ENCODE measurements at regions not wholly inside any gene's neighbourhood (a gene's known extent, or its start where the extent isn't known, plus 50 kb on each side); places are given as distances from the start of the nearest gene placed in this dataset.
A peak's percentile ranks its signal among the peaks of the same experiment; 100 is the strongest.

DNA sequence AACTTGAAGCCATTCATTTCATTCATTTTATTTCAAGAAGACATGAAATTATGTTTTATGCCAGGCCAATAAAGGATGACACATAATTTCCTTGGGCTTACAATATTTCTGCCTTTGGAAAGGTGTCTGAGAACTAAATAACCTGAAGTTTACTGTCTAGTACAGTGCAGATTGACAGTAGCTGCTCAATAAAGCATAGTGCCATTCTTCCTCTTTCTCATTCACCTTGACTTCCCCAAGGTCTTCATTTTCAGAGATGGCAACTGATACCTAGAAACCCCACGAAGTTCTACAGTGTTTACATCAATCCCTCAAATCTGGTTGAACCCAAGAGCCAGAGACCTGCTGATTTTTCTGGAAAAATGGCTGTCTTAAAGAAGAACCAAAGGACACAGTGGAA is 144.3 kb upstream of the SYN3 start (continued):
- TF ChIP-seq, protein P1, sequence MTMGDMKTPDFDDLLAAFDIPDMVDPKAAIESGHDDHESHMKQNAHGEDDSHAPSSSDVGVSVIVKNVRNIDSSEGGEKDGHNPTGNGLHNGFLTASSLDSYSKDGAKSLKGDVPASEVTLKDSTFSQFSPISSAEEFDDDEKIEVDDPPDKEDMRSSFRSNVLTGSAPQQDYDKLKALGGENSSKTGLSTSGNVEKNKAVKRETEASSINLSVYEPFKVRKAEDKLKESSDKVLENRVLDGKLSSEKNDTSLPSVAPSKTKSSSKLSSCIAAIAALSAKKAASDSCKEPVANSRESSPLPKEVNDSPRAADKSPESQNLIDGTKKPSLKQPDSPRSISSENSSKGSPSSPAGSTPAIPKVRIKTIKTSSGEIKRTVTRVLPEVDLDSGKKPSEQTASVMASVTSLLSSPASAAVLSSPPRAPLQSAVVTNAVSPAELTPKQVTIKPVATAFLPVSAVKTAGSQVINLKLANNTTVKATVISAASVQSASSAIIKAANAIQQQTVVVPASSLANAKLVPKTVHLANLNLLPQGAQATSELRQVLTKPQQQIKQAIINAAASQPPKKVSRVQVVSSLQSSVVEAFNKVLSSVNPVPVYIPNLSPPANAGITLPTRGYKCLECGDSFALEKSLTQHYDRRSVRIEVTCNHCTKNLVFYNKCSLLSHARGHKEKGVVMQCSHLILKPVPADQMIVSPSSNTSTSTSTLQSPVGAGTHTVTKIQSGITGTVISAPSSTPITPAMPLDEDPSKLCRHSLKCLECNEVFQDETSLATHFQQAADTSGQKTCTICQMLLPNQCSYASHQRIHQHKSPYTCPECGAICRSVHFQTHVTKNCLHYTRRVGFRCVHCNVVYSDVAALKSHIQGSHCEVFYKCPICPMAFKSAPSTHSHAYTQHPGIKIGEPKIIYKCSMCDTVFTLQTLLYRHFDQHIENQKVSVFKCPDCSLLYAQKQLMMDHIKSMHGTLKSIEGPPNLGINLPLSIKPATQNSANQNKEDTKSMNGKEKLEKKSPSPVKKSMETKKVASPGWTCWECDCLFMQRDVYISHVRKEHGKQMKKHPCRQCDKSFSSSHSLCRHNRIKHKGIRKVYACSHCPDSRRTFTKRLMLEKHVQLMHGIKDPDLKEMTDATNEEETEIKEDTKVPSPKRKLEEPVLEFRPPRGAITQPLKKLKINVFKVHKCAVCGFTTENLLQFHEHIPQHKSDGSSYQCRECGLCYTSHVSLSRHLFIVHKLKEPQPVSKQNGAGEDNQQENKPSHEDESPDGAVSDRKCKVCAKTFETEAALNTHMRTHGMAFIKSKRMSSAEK (CRISPR knock-in tag; IDR thresholded peaks at IDR 0.05; ENCODE audit: borderline replicate concordance) = no peak
- no peak for TF ChIP-seq USF1 (CRISPR knock-in tag; IDR thresholded peaks at IDR 0.05)
- TF ChIP-seq SMAD4 (CRISPR knock-in tag; IDR thresholded peaks at IDR 0.05) = no peak
- TF ChIP-seq ETV6 (CRISPR knock-in tag; IDR thresholded peaks at IDR 0.05) = no peak

- H3K36me3 Mint-ChIP-seq = no peaks in the 10 kb centered on the region
- CTCF ChIA-PET = interaction anchor here (1.2 kb wide), 1 partner anchor 8 kb away, joined by 3 read pairs; no protein-coding TSS in a partner anchor
- H3K27ac Mint-ChIP-seq = no peak overlapping the region
- DNase-seq (ENCODE audit: low spot score) (no peak), ATAC-seq (peak; percentile 26; the same call in 1 of the 2 replicates)
- H3K27me3 Mint-ChIP-seq (ENCODE audit: low read depth) = peaks cover 13% of the 10 kb centered on the region
- TF ChIP-seq, protein P2, sequence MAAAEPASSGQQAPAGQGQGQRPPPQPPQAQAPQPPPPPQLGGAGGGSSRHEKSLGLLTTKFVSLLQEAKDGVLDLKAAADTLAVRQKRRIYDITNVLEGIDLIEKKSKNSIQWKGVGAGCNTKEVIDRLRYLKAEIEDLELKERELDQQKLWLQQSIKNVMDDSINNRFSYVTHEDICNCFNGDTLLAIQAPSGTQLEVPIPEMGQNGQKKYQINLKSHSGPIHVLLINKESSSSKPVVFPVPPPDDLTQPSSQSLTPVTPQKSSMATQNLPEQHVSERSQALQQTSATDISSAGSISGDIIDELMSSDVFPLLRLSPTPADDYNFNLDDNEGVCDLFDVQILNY (CRISPR knock-in tag; IDR thresholded peaks at IDR 0.05) = no peak
- H3K4me3 Mint-ChIP-seq = no peak overlapping the region
- no peaks in the 10 kb centered on the region for H3K9me3 Mint-ChIP-seq
- no peaks in the 10 kb centered on the region for H3K4me1 Mint-ChIP-seq
- POLR2A ChIA-PET = no interaction called here
Measured at GRCh38 chr22:33194529-33195077, 136.4 kb upstream of the SYN3 start.

DNA sequence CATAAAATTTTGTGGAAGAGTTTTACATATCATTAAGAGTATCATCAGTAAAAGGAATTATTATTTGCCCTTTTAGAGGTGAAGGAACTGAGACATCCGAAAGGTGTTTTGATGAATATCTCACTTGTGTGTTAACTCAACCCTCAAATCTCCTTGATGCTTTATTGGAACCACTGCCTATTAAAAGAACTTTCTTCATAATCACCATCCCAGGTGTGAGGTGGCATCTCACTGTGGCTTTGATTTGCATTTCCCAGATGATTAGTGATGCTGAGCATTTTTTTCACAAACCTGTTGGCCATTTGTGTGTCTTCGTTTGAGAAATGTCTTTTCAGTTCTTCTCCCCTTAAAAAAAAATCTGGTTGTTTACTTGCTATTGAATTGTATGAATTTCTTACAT is 134.0 kb upstream of the SYN3 start:
- DNase-seq (ENCODE audit: low spot score) (no peak), ATAC-seq (no peak)
- H3K27me3 Mint-ChIP-seq (ENCODE audit: low read depth) = peaks cover 5% of the 10 kb centered on the region
- POLR2A ChIA-PET = no interaction called here
- no peaks in the 10 kb centered on the region for H3K9me3 Mint-ChIP-seq
- H3K4me1 Mint-ChIP-seq = no peaks in the 10 kb centered on the region
- TF ChIP-seq EMX1 (CRISPR knock-in tag; IDR thresholded peaks at IDR 0.05) = no peak
- H3K4me3 Mint-ChIP-seq = no peak overlapping the region
- no peak overlapping the region for H3K27ac Mint-ChIP-seq
- CTCF ChIA-PET = no interaction called here
- H3K36me3 Mint-ChIP-seq = no peaks in the 10 kb centered on the region

- Mint-ChIP-seq H3K27me3 (ENCODE audit: low read depth) (peaks cover 14% of the 10 kb centered on the region), H3K9me3 (no peaks in the 10 kb centered on the region), H3K4me3 (no peak overlapping the region), H3K27ac (no peak overlapping the region), H3K36me3 (no peaks in the 10 kb centered on the region), H3K4me1 (no peaks in the 10 kb centered on the region)
- no peak for TF ChIP-seq USF2 (CRISPR knock-in tag; IDR thresholded peaks at IDR 0.05)
- no peak for TF ChIP-seq ZNF263 (CRISPR knock-in tag; IDR thresholded peaks at IDR 0.05; ENCODE audit: low read depth)
- no peak for TF ChIP-seq HMGA2 (CRISPR knock-in tag; IDR thresholded peaks at IDR 0.05)
- no peak for TF ChIP-seq SP1 (CRISPR knock-in tag; conservative IDR thresholded peaks at IDR 0.05)
- no peak for TF ChIP-seq IRF1 (CRISPR knock-in tag; IDR thresholded peaks at IDR 0.05)
- TF ChIP-seq ZNF317 (CRISPR knock-in tag; IDR thresholded peaks at IDR 0.05; ENCODE audit: borderline replicate concordance, low read depth) = no peak
- TF ChIP-seq, protein P3, sequence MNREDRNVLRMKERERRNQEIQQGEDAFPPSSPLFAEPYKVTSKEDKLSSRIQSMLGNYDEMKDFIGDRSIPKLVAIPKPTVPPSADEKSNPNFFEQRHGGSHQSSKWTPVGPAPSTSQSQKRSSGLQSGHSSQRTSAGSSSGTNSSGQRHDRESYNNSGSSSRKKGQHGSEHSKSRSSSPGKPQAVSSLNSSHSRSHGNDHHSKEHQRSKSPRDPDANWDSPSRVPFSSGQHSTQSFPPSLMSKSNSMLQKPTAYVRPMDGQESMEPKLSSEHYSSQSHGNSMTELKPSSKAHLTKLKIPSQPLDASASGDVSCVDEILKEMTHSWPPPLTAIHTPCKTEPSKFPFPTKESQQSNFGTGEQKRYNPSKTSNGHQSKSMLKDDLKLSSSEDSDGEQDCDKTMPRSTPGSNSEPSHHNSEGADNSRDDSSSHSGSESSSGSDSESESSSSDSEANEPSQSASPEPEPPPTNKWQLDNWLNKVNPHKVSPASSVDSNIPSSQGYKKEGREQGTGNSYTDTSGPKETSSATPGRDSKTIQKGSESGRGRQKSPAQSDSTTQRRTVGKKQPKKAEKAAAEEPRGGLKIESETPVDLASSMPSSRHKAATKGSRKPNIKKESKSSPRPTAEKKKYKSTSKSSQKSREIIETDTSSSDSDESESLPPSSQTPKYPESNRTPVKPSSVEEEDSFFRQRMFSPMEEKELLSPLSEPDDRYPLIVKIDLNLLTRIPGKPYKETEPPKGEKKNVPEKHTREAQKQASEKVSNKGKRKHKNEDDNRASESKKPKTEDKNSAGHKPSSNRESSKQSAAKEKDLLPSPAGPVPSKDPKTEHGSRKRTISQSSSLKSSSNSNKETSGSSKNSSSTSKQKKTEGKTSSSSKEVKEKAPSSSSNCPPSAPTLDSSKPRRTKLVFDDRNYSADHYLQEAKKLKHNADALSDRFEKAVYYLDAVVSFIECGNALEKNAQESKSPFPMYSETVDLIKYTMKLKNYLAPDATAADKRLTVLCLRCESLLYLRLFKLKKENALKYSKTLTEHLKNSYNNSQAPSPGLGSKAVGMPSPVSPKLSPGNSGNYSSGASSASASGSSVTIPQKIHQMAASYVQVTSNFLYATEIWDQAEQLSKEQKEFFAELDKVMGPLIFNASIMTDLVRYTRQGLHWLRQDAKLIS (CRISPR knock-in tag; IDR thresholded peaks at IDR 0.05; ENCODE audit: borderline replicate concordance) = no peak
- TF ChIP-seq SMAD3 (CRISPR knock-in tag; IDR thresholded peaks at IDR 0.05; ENCODE audit: borderline replicate concordance) = no peak
- no peak for DNase-seq (ENCODE audit: low spot score)
- ATAC-seq = no peak
- ChIA-PET POLR2A (no interaction called here), CTCF (interaction anchor here (1.2 kb wide), 1 partner anchor 16 kb away, joined by 3 read pairs; no protein-coding TSS in a partner anchor)
Measured at GRCh38 chr22:33188326-33188725, 130.1 kb upstream of the SYN3 start.

Data from WTC11 (cell line).